Liver (tissue), 8 donors: ENCODE measurements at regions not wholly inside any gene's neighbourhood (a gene's known extent, or its start where the extent isn't known, plus 50 kb on each side); places are given as distances from the start of the nearest gene placed in this dataset.

Source experiments
- DNase-seq: peaks from one replicate; pipeline ENCODE4 v3.0.0-alpha.2; 2017; ENCODE audit warnings: low spot score
- H3K27ac ChIP-seq, 2 donors: one replicate each; pipeline ENCODE4 v1.7.0; 2013; ENCODE audit warnings: inconsistent platforms in 2 of 2, low read length in 2 of 2, control low read depth in 1 of 2, low read depth in 1 of 2, mild to moderate bottlenecking in 1 of 2
- H3K27me3 ChIP-seq, 4 donors: one replicate each; pipeline versions ENCODE4 v1.6.1 to v1.7.0; 2013; ENCODE audit warnings: low read length in 3 of 4, inconsistent platforms in 1 of 4, mild to moderate bottlenecking in 1 of 4, moderate library complexity in 1 of 4; ENCODE audit not compliant: control insufficient read depth in 4 of 4, insufficient read depth in 4 of 4
- H3K36me3 ChIP-seq, 4 donors: one replicate each; pipeline versions ENCODE4 v1.6.1 to v1.7.0; 2013; ENCODE audit warnings: low read length in 3 of 4, mild to moderate bottlenecking in 3 of 4, low read depth in 1 of 4, moderate library complexity in 1 of 4; ENCODE audit not compliant: control insufficient read depth in 4 of 4, insufficient read depth in 3 of 4
- H3K4me1 ChIP-seq, 4 donors: one replicate each; pipeline versions ENCODE4 v1.6.1 to v1.7.0; 2013; ENCODE audit warnings: low read length in 3 of 4, mild to moderate bottlenecking in 3 of 4, moderate library complexity in 1 of 4; ENCODE audit not compliant: control insufficient read depth in 4 of 4, insufficient read depth in 4 of 4
- H3K4me3 ChIP-seq, 3 donors: one replicate each; pipeline versions ENCODE4 v1.6.1 to v1.7.0; 2013; ENCODE audit warnings: low read length in 3 of 3, control low read depth in 1 of 3, low read depth in 1 of 3, mild to moderate bottlenecking in 1 of 3
- H3K9ac ChIP-seq, 2 donors: one replicate each; pipeline ENCODE4 v1.7.0; 2013; ENCODE audit warnings: low read length in 2 of 2, mild to moderate bottlenecking in 2 of 2, moderate library complexity in 2 of 2, control low read depth in 1 of 2, low read depth in 1 of 2
- H3K9me3 ChIP-seq, 4 donors: one replicate each; pipeline versions ENCODE4 v1.6.1 to v1.7.0; 2013; ENCODE audit warnings: low read length in 3 of 4; ENCODE audit not compliant: control insufficient read depth in 4 of 4
- ATF3 ChIP-seq: IDR thresholded peaks from 2 replicates; pipeline ENCODE4 v1.6.1; 2016; ENCODE audit warnings: antibody characterized with exemption
- CTCF ChIP-seq: fragments of 150-350 bp; IDR thresholded peaks from 2 replicates; pipeline ENCODE4 v1.5.1; 2017; ENCODE audit warnings: improper control_type of control experiment, low read depth, low read length; ENCODE audit not compliant: missing input control
- EGR1 ChIP-seq, 2 donors: IDR thresholded peaks; 2 replicates each; pipeline ENCODE4 v1.6.1; 2016 to 2018; ENCODE audit warnings: antibody characterized with exemption in 2 of 2, low read depth in 2 of 2
- FOXA1 ChIP-seq: IDR thresholded peaks from 2 replicates; pipeline ENCODE4 v1.6.1; 2016; ENCODE audit warnings: antibody characterized with exemption
- FOXA2 ChIP-seq: IDR thresholded peaks from 2 replicates; pipeline ENCODE4 v1.6.1; 2016; ENCODE audit warnings: antibody characterized with exemption
- HNF4A ChIP-seq, 2 donors: conservative IDR thresholded peaks; 2 replicates each; pipeline ENCODE4 v1.6.1; 2016; ENCODE audit warnings: antibody characterized with exemption in 2 of 2, mild to moderate bottlenecking in 2 of 2
- JUND ChIP-seq, 2 donors: IDR thresholded peaks; 2 replicates each; pipeline ENCODE4 v1.6.1; 2016; ENCODE audit warnings: antibody characterized with exemption in 2 of 2
- REST ChIP-seq: IDR thresholded peaks from 2 replicates; pipeline ENCODE4 v1.6.1; 2016; ENCODE audit warnings: antibody characterized with exemption, mild to moderate bottlenecking
- RXRA ChIP-seq, 2 donors: IDR thresholded peaks; 2 replicates each; pipeline ENCODE4 v1.6.1; 2017 to 2018; ENCODE audit warnings: antibody characterized with exemption in 2 of 2, mild to moderate bottlenecking in 1 of 2
- SP1 ChIP-seq: IDR thresholded peaks from 2 replicates; pipeline ENCODE4 v1.6.1; 2018; ENCODE audit warnings: antibody characterized with exemption, mild to moderate bottlenecking
- YY1 ChIP-seq: IDR thresholded peaks from 2 replicates; pipeline ENCODE4 v1.6.1; 2016; ENCODE audit warnings: antibody characterized with exemption, mild to moderate bottlenecking
- ZBTB33 ChIP-seq: IDR thresholded peaks from 2 replicates; pipeline ENCODE4 v1.6.1; 2016; ENCODE audit warnings: antibody characterized with exemption
- WGBS: extraction: QIAGEN DNeasy Blood & Tissue Kit; methylation state at CpG from one replicate; pipeline ENCODE4 v1.1.7; 2013; 5-methylcytosine and 5-hydroxymethylcytosine counted together
- donor health status: healthy.
- donor health status: healthy.
- donor health status: healthy.
- donor health status: healthy.
- donor health status: healthy.

- TF ChIP-seq CTCF (no peak), SP1 (no peak), FOXA1 (no peak), JUND (IDR thresholded peaks at IDR 0.05) (no peak), YY1 (no peak), FOXA2 (no peak), ATF3 (no peak), HNF4A (conservative IDR thresholded peaks at IDR 0.05) (no peak), RXRA (IDR thresholded peaks at IDR 0.05) (no peak)
Observed at GRCh38 chr9:113661074-113661473, 197.5 kb downstream of the RGS3 start (continued).

- Histone ChIP-seq H3K36me3 (no peaks in the 10 kb centered on the region), H3K27me3 (no peaks in the 10 kb centered on the region), H3K4me1 (no peaks in the 10 kb centered on the region), H3K4me3 (no peak overlapping the region), H3K27ac (no peak overlapping the region), H3K9ac (no peak overlapping the region), H3K9me3 (no peaks in the 10 kb centered on the region)
- TF ChIP-seq EGR1 (IDR thresholded peaks at IDR 0.05; ENCODE audit: low read depth in 2 of 2) = no peak
- no peak for TF ChIP-seq FOXA1
- TF ChIP-seq CTCF = no peak
- 87% methylated on average over 16 of the region's 16 CpGs for WGBS
- DNase-seq = no peak
Observed at GRCh38 chr9:113664181-113664875, 200.8 kb downstream of the RGS3 start.

GRCh38 chr9:113665064-113665463, 201.5 kb downstream of the RGS3 start:
- no peak for TF ChIP-seq ZBTB33
- TF ChIP-seq JUND (IDR thresholded peaks at IDR 0.05) = no peak
- TF ChIP-seq HNF4A (conservative IDR thresholded peaks at IDR 0.05) = no peak
- TF ChIP-seq REST = no peak
- TF ChIP-seq EGR1 (IDR thresholded peaks at IDR 0.05; ENCODE audit: low read depth in 2 of 2) = no peak
- TF ChIP-seq YY1 = no peak
- TF ChIP-seq FOXA2 = no peak
- no peak for TF ChIP-seq SP1
- no peak for TF ChIP-seq CTCF
- Histone ChIP-seq H3K4me3 (no peak overlapping the region), H3K36me3 (no peaks in the 10 kb centered on the region), H3K27me3 (no peaks in the 10 kb centered on the region), H3K27ac (no peak overlapping the region), H3K4me1 (no peaks in the 10 kb centered on the region), H3K9me3 (no peaks in the 10 kb centered on the region), H3K9ac (no peak overlapping the region)
- WGBS = 97% methylated on average over 1 of the region's 1 CpG
- DNase-seq = no peak
